Kidney epithelial cell (primary cell): ENCODE measurements at regions not wholly inside any gene's neighbourhood (a gene's known extent, or its start where the extent isn't known, plus 50 kb on each side); places are given as distances from the start of the nearest gene placed in this dataset.

Source experiments
- DNase-seq: peaks from one replicate; pipeline ENCODE4 v3.0.0-alpha.2; 2010; ENCODE audit warnings: low read depth
- H3K27me3 ChIP-seq: 2 replicates; pipeline ENCODE4 v1.6.0; 2011; ENCODE audit warnings: low read length; ENCODE audit not compliant: control insufficient read depth, insufficient read depth
- H3K36me3 ChIP-seq: 2 replicates; pipeline ENCODE4 v1.5.1; 2011; ENCODE audit warnings: low read length; ENCODE audit not compliant: control insufficient read depth, insufficient read depth
- H3K4me3 ChIP-seq: 2 replicates; pipeline ENCODE4 v1.5.1; 2011; ENCODE audit warnings: low read depth, mild to moderate bottlenecking, control low read depth, low read length
- CTCF ChIP-seq: IDR thresholded peaks from 2 replicates; pipeline ENCODE4 v1.5.1; 2011; ENCODE audit warnings: mild to moderate bottlenecking, moderate library complexity, low read length, control low read depth, inconsistent platforms; ENCODE audit not compliant: insufficient read depth, poor library complexity, severe bottlenecking

GRCh38 chr4:56286763-56287162 is 100.5 kb downstream of the AASDH start:
- TF ChIP-seq CTCF: no peak
- H3K27me3 ChIP-seq: no peaks in the 10 kb centered on the region
- no peaks in the 10 kb centered on the region for H3K36me3 ChIP-seq
- H3K4me3 ChIP-seq: no peak overlapping the region
- DNase-seq: no peak

- Histone ChIP-seq H3K27me3 (no peaks in the 10 kb centered on the region), H3K36me3 (no peaks in the 10 kb centered on the region), H3K4me3 (no peak overlapping the region)
- DNase-seq: no peak
- no peak for TF ChIP-seq CTCF
These were observed 103.9 kb downstream of the AASDH start for GRCh38 chr4:56283375-56283774.

GRCh38 chr4:56282004-56282403 is 105.3 kb downstream of the AASDH start:
- H3K27me3 ChIP-seq: no peaks in the 10 kb centered on the region
- H3K4me3 ChIP-seq: no peak overlapping the region
- no peak for TF ChIP-seq CTCF
- H3K36me3 ChIP-seq: no peaks in the 10 kb centered on the region
- DNase-seq: no peak

- DNase-seq: no peak
- H3K4me3 ChIP-seq: no peak overlapping the region
- no peaks in the 10 kb centered on the region for H3K27me3 ChIP-seq
- TF ChIP-seq CTCF: no peak
- H3K36me3 ChIP-seq: no peaks in the 10 kb centered on the region
These were observed 110.7 kb downstream of the AASDH start for GRCh38 chr4:56276547-56276946.

- Histone ChIP-seq H3K27me3 (no peaks in the 10 kb centered on the region), H3K4me3 (no peak overlapping the region), H3K36me3 (no peaks in the 10 kb centered on the region)
- no peak for TF ChIP-seq CTCF
- DNase-seq: no peak
These were observed 113.9 kb downstream of the AASDH start for GRCh38 chr4:56273391-56273790.

- no peak for TF ChIP-seq CTCF
- no peaks in the 10 kb centered on the region for H3K27me3 ChIP-seq
- no peak for DNase-seq
- no peaks in the 10 kb centered on the region for H3K36me3 ChIP-seq
- no peak overlapping the region for H3K4me3 ChIP-seq
These were observed 114.4 kb downstream of the AASDH start for GRCh38 chr4:56272927-56273326.
